ENCODE measurements at regions not wholly inside any gene's neighbourhood (a gene's known extent, or its start where the extent isn't known, plus 50 kb on each side); places are given as distances from the start of the nearest gene placed in this dataset.

GRCh38 chr5:3661755-3662296 is 66.2 kb downstream of the IRX1 start:
- no peak for TF ChIP-seq LEF1 (IDR thresholded peaks at IDR 0.05; ENCODE audit: borderline replicate concordance)
- no peak for TF ChIP-seq FOXM1 (IDR thresholded peaks at IDR 0.05; ENCODE audit: borderline replicate concordance)
- TF ChIP-seq SUZ12 (IDR thresholded peaks at IDR 0.05) = no peak
- no peak for TF ChIP-seq HDGF (IDR thresholded peaks at IDR 0.05; ENCODE audit: borderline replicate concordance)
- TF ChIP-seq L3MBTL2 (conservative IDR thresholded peaks at IDR 0.05) = no peak
- TF ChIP-seq BHLHE40 (IDR thresholded peaks at IDR 0.05; ENCODE audit: borderline replicate concordance) = no peak
- TF ChIP-seq CTBP1 (IDR thresholded peaks at IDR 0.05; ENCODE audit: borderline replicate concordance) = no peak
- no peak for TF ChIP-seq ARNT (IDR thresholded peaks at IDR 0.05)
- TF ChIP-seq NFRKB (IDR thresholded peaks at IDR 0.05) = no peak
- no peak for TF ChIP-seq SP1 (IDR thresholded peaks at IDR 0.05)
- no peak for TF ChIP-seq ELF4 (IDR thresholded peaks at IDR 0.05)
- TF ChIP-seq FOXK2 (IDR thresholded peaks at IDR 0.05) = no peak
- TF ChIP-seq PKNOX1 (IDR thresholded peaks at IDR 0.05) = no peak
- DNase-seq (ENCODE audit: extremely low spot score) = no peak
- ChIA-PET POLR2A (no interaction called here), CTCF (no interaction called here)

GRCh38 chr5:3662344-3662743 is 66.7 kb downstream of the IRX1 start:
- ChIA-PET CTCF (no interaction called here), POLR2A (no interaction called here)
- DNase-seq (ENCODE audit: extremely low spot score) = no peak
- no peak for TF ChIP-seq PKNOX1 (IDR thresholded peaks at IDR 0.05)
- TF ChIP-seq FOXM1 (IDR thresholded peaks at IDR 0.05; ENCODE audit: borderline replicate concordance) = no peak
- TF ChIP-seq ELF4 (IDR thresholded peaks at IDR 0.05) = no peak
- no peak for TF ChIP-seq FOXK2 (IDR thresholded peaks at IDR 0.05)
- no peak for TF ChIP-seq BHLHE40 (IDR thresholded peaks at IDR 0.05; ENCODE audit: borderline replicate concordance)
- no peak for TF ChIP-seq TARDBP (IDR thresholded peaks at IDR 0.05)
- TF ChIP-seq LEF1 (IDR thresholded peaks at IDR 0.05; ENCODE audit: borderline replicate concordance) = no peak
- TF ChIP-seq L3MBTL2 (conservative IDR thresholded peaks at IDR 0.05) = no peak
- TF ChIP-seq SUZ12 (IDR thresholded peaks at IDR 0.05) = no peak
- TF ChIP-seq SP1 (IDR thresholded peaks at IDR 0.05) = no peak
- TF ChIP-seq ARNT (IDR thresholded peaks at IDR 0.05) = no peak
- TF ChIP-seq FOXA1 (IDR thresholded peaks at IDR 0.05) = no peak
- TF ChIP-seq HDGF (IDR thresholded peaks at IDR 0.05; ENCODE audit: borderline replicate concordance) = no peak
- TF ChIP-seq NFRKB (IDR thresholded peaks at IDR 0.05) = no peak
- no peak for TF ChIP-seq ZNF384 (IDR thresholded peaks at IDR 0.05)
- no peak for TF ChIP-seq CTBP1 (IDR thresholded peaks at IDR 0.05; ENCODE audit: borderline replicate concordance)

- CTCF ChIA-PET = no interaction called here
- DNase-seq (ENCODE audit: extremely low spot score) = no peak
- POLR2A ChIA-PET = no interaction called here
- TF ChIP-seq NFRKB (IDR thresholded peaks at IDR 0.05) (no peak), ARNT (IDR thresholded peaks at IDR 0.05) (no peak), SUZ12 (IDR thresholded peaks at IDR 0.05) (no peak)
Observed at GRCh38 chr5:3671337-3671736, 75.7 kb downstream of the IRX1 start.

GRCh38 chr5:3678801-3679200 is 83.2 kb downstream of the IRX1 start:
- POLR2A ChIA-PET = no interaction called here
- CTCF ChIA-PET = no interaction called here
- no peak for DNase-seq (ENCODE audit: extremely low spot score)
- TF ChIP-seq SP1 (IDR thresholded peaks at IDR 0.05) (no peak), ZNF384 (IDR thresholded peaks at IDR 0.05) (no peak), BHLHE40 (IDR thresholded peaks at IDR 0.05; ENCODE audit: borderline replicate concordance) (no peak), HDGF (IDR thresholded peaks at IDR 0.05; ENCODE audit: borderline replicate concordance) (no peak), FOXM1 (IDR thresholded peaks at IDR 0.05; ENCODE audit: borderline replicate concordance) (no peak), ELF4 (IDR thresholded peaks at IDR 0.05) (no peak), CTBP1 (IDR thresholded peaks at IDR 0.05; ENCODE audit: borderline replicate concordance) (no peak), ARNT (IDR thresholded peaks at IDR 0.05) (no peak)

- no peak for DNase-seq (ENCODE audit: extremely low spot score)
- TF ChIP-seq FOXA1 (IDR thresholded peaks at IDR 0.05) (no peak), FOXK2 (IDR thresholded peaks at IDR 0.05) (no peak), ARNT (IDR thresholded peaks at IDR 0.05) (no peak), L3MBTL2 (conservative IDR thresholded peaks at IDR 0.05) (no peak), NFRKB (IDR thresholded peaks at IDR 0.05) (no peak), PKNOX1 (IDR thresholded peaks at IDR 0.05) (no peak), SP1 (IDR thresholded peaks at IDR 0.05) (no peak), ZNF384 (IDR thresholded peaks at IDR 0.05) (no peak), ELF4 (IDR thresholded peaks at IDR 0.05) (no peak), TARDBP (IDR thresholded peaks at IDR 0.05) (no peak), HDGF (IDR thresholded peaks at IDR 0.05; ENCODE audit: borderline replicate concordance) (no peak), BHLHE40 (IDR thresholded peaks at IDR 0.05; ENCODE audit: borderline replicate concordance) (no peak), SUZ12 (IDR thresholded peaks at IDR 0.05) (no peak), CTBP1 (IDR thresholded peaks at IDR 0.05; ENCODE audit: borderline replicate concordance) (no peak)
- ChIA-PET CTCF (no interaction called here), POLR2A (no interaction called here)
Observed at GRCh38 chr5:3680821-3681220, 85.2 kb downstream of the IRX1 start.

GRCh38 chr5:3684118-3684517 is 88.5 kb downstream of the IRX1 start:
- no peak for DNase-seq (ENCODE audit: extremely low spot score)
- POLR2A ChIA-PET = no interaction called here
- CTCF ChIA-PET = no interaction called here
- TF ChIP-seq CTBP1 (IDR thresholded peaks at IDR 0.05; ENCODE audit: borderline replicate concordance) (no peak), PKNOX1 (IDR thresholded peaks at IDR 0.05) (no peak)

Measured in HEK293T (cell line).